ENCODE measurements at regions not wholly inside any gene's neighbourhood (a gene's known extent, or its start where the extent isn't known, plus 50 kb on each side); places are given as distances from the start of the nearest gene placed in this dataset.

DNA sequence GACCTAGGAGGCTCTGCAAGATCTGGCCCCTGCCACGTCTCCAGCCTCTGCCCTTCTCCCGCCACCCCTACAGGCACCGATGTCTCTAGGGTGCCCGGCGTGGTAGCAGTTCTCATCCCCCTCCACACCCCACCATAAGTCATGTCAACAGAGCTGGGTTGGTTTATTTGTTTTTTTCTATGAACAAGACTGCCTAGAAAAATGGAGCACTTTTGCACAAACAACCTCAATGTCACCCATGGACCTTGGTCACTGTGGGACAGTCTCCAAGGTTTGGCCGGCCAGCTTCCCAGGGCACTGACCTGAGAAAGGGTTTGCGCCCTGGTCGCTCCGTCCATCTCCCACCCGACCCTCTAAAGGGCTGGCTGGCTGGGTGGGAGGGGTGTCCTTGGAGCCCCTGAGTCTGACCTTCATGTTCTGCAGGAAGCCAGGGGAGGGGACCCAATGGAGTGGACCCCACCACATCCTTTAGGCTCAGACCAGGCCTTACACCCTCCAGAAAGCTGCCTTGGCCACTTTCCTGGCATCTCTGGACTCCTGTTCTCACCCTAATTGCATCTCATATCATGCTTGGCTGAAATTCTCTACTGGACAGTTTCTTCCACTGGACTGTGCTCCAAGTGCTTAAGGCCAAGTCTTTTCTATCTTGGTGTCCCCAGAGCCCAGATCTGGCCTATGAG lies 104.8 kb upstream of the PTPN1 start:
- DNase-seq = no peak
- WGBS, 2 donors = 78 to 79% methylated on average over 5 of the region's 10 CpGs
- intact Hi-C loops (cut with DNase I) = no loop called here
- H3K27me3 ChIP-seq = no peaks in the 10 kb centered on the region
- H3K4me3 ChIP-seq = no peak overlapping the region
- H3K36me3 ChIP-seq = no peaks in the 10 kb centered on the region
- peak overlapping the region in 1 of 4 donors; percentile 43 for H3K27ac ChIP-seq
- peaks cover 0 to 20% (median 5%) of the 10 kb centered on the region in 3 donors for H3K4me1 ChIP-seq
- no peak for TF ChIP-seq POLR2A (IDR thresholded peaks at IDR 0.05)
- TF ChIP-seq, protein P1, sequence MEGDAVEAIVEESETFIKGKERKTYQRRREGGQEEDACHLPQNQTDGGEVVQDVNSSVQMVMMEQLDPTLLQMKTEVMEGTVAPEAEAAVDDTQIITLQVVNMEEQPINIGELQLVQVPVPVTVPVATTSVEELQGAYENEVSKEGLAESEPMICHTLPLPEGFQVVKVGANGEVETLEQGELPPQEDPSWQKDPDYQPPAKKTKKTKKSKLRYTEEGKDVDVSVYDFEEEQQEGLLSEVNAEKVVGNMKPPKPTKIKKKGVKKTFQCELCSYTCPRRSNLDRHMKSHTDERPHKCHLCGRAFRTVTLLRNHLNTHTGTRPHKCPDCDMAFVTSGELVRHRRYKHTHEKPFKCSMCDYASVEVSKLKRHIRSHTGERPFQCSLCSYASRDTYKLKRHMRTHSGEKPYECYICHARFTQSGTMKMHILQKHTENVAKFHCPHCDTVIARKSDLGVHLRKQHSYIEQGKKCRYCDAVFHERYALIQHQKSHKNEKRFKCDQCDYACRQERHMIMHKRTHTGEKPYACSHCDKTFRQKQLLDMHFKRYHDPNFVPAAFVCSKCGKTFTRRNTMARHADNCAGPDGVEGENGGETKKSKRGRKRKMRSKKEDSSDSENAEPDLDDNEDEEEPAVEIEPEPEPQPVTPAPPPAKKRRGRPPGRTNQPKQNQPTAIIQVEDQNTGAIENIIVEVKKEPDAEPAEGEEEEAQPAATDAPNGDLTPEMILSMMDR (IDR thresholded peaks at IDR 0.05) = no peak
- H3K9me3 ChIP-seq = no peaks in the 10 kb centered on the region

DNA sequence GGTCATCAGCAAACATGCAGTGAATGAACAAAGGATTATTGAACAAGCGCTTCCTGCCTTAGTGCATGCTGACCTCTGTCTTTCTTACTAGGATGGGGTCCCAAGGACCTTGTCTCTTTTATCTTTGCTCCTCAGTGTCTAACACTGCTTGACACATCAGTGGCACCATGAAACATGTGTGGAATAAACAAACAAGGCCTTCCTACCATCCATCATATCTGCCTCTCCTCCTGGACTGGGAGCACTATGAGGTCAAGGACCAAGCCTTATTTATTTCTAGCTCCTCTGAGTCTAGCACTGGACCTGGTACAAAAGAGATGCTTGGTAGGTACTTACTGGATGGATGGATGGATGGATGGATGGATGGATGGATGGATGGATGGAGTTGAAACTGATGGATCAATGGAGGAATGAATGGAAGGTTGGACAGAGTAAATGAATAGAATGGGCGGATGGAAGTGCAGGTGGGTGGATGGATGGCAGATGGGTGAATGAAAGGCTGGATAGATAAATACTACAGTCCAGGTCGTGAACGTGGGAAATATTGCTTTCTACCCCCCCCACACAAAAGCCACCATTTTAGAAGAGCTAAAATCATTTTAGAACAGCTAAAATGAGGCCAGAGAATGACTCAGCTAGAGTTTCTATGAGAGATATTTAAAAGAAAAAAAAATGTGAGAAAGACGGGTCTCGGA lies 104.1 kb upstream of the PTPN1 start:
- H3K27ac ChIP-seq = peak overlapping the region in 1 of 4 donors; percentile 43
- 85 to 89% methylated on average over 6 of the region's 6 CpGs for WGBS, 2 donors
- intact Hi-C loops (cut with DNase I) = no loop called here
- H3K36me3 ChIP-seq = no peaks in the 10 kb centered on the region
- TF ChIP-seq, protein P1 (IDR thresholded peaks at IDR 0.05) = no peak
- TF ChIP-seq POLR2A (IDR thresholded peaks at IDR 0.05) = no peak
- no peak overlapping the region for H3K4me3 ChIP-seq
- DNase-seq = no peak
- no peaks in the 10 kb centered on the region for H3K9me3 ChIP-seq
- H3K4me1 ChIP-seq = peaks cover 0 to 17% (median 5%) of the 10 kb centered on the region in 3 donors
- H3K27me3 ChIP-seq = no peaks in the 10 kb centered on the region

DNA sequence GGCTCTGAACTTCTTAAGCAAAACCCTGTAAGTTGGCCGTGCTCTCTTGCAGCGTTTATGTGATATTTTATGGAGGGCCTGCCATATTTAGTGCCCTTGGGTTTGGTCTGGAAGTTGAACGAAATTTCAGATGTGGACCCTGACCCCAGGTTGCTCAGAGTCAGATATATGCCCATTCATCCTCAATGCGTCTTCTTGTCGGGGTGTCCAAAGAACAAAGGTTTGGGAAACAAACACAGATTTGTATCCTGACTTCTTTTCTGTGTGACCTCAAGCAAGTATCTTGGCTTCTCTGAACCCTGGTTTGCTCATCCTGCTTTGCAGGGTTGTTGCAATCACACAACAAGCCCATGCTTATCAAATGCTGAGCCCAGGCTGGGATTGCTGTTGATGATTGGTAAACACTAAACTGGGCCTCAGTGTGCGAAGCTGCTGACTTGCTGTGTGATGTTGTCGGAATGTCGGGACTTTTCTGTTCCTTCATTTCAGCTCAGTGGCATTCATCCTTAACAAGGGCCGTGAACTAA lies 103.5 kb upstream of the PTPN1 start:
- H3K9me3 ChIP-seq = no peaks in the 10 kb centered on the region
- TF ChIP-seq, protein P1 (IDR thresholded peaks at IDR 0.05) = no peak
- TF ChIP-seq POLR2A (IDR thresholded peaks at IDR 0.05) = no peak
- no peak overlapping the region for H3K27ac ChIP-seq
- intact Hi-C loops (cut with DNase I) = no loop called here
- no peaks in the 10 kb centered on the region for H3K27me3 ChIP-seq
- DNase-seq = no peak
- WGBS, 2 donors = 88 to 93% methylated on average over 8 to 9 of the region's 9 CpGs
- H3K36me3 ChIP-seq = no peaks in the 10 kb centered on the region
- no peak overlapping the region for H3K4me3 ChIP-seq
- peaks cover 0 to 17% (median 5%) of the 10 kb centered on the region in 3 donors for H3K4me1 ChIP-seq

DNA sequence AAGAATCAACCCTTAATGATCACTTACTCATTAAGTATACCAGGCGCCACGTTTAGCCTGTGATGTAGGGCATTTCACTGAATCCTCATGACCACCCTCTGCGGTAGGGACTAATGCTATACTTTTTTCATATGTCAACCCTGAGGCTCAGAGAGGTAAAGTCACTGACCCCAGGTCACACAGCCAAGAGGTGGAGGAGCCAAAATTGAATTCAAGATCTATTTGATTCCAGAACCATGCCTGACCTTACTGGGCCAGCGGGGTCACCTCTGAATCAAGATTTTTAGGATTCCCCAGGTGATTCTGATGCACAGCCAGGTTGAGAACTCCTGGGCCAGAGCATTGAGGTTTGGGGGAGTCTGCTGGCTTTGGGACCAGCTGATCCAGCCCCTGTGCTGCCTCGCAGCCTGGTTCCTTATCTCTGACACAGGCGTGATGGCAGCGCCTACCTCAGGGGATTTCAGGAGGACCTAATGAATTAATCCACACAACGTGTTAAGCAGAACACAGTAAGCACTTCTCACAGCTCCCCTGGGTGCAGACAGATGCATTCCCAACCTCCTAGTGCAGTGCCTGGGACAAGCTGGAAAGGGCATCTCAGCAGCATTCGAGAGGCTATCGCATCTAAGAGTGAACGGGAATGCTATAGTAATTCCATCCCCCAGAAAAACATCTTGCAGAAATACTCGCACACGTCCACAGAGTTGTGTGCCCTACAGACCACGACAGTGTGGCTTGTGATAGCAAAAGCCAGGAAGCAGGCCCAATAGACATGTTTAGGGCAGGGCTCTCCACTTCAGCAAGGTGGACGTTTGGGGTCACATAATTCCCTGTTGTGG lies 101.4 kb upstream of the PTPN1 start:
- 81 to 82% methylated on average over 8 to 12 of the region's 15 CpGs for WGBS, 2 donors
- H3K4me3 ChIP-seq = no peak overlapping the region
- peaks cover 0 to 14% (median 5%) of the 10 kb centered on the region in 3 donors for H3K4me1 ChIP-seq
- no peaks in the 10 kb centered on the region for H3K36me3 ChIP-seq
- no peaks in the 10 kb centered on the region for H3K9me3 ChIP-seq
- no peak for DNase-seq
- TF ChIP-seq, protein P1 (IDR thresholded peaks at IDR 0.05) = no peak
- TF ChIP-seq POLR2A (IDR thresholded peaks at IDR 0.05) = no peak
- intact Hi-C loops (cut with DNase I) = no loop called here
- peak overlapping the region; percentile 45 to 89 (median 58) for H3K27ac ChIP-seq
- H3K27me3 ChIP-seq = no peaks in the 10 kb centered on the region
